Heart right ventricle (tissue), 16 donors: ENCODE measurements at regions not wholly inside any gene's neighbourhood (a gene's known extent, or its start where the extent isn't known, plus 50 kb on each side); places are given as distances from the start of the nearest gene placed in this dataset.

Source experiments
- ATAC-seq, 8 donors: fragments of 200-7000 bp; cut with Tn5 transposase; one replicate each; pipeline ENCODE4 v1.9.1; 2020; ENCODE audit warnings: mild to moderate bottlenecking in 8 of 8, moderate library complexity in 8 of 8, moderate number of reproducible peaks in 1 of 8
- DNase-seq, 2 donors: peaks; one replicate each; pipeline ENCODE4 v3.0.0-alpha.2; 2020
- H3K27ac ChIP-seq, 10 donors: fragments of 200-600 bp; sonication (generic) in 2 of 10; one replicate each; pipeline versions ENCODE4 v1.5.0 to v1.8.0; 2020 to 2022; ENCODE audit warnings: mild to moderate bottlenecking in 3 of 10
- H3K27me3 ChIP-seq, 7 donors: fragments of 200-600 bp; one replicate each; pipeline ENCODE4 v1.8.0; 2021 to 2022; ENCODE audit warnings: mild to moderate bottlenecking in 2 of 7
- H3K36me3 ChIP-seq, 9 donors: fragments of 200-600 bp; sonication (generic) in 1 of 9; one replicate each; pipeline versions ENCODE4 v1.5.0 to v1.8.0; 2020 to 2022; ENCODE audit warnings: mild to moderate bottlenecking in 2 of 9
- H3K4me1 ChIP-seq, 9 donors: fragments of 200-600 bp; sonication (generic) in 1 of 9; one replicate each; pipeline versions ENCODE4 v1.5.0 to v1.8.0; 2020 to 2022; ENCODE audit warnings: mild to moderate bottlenecking in 4 of 9
- H3K4me3 ChIP-seq, 10 donors: fragments of 200-600 bp; sonication (generic) in 2 of 10; one replicate each; pipeline versions ENCODE4 v1.5.0 to v1.8.0; 2020 to 2022; ENCODE audit warnings: mild to moderate bottlenecking in 7 of 10, moderate library complexity in 2 of 10
- H3K9me3 ChIP-seq, 11 donors: fragments of 200-600 bp in 10 of 11; sonication (generic) in 2 of 11; one replicate each; pipeline versions ENCODE4 v1.5.0 to v1.8.0; 2013 to 2022; ENCODE audit warnings: mild to moderate bottlenecking in 2 of 11, control low read depth in 1 of 11, moderate library complexity in 1 of 11
- WGBS, 2 donors: extraction: QIAGEN DNeasy Blood & Tissue Kit; methylation state at CpG; one replicate each; pipeline ENCODE4 v1.1.7; 2013; ENCODE audit warnings: inconsistent platforms in 1 of 2; 5-methylcytosine and 5-hydroxymethylcytosine counted together
- intact Hi-C, 10 donors: fragments of 100-400 bp; cut with DNase I; formaldehyde crosslinking; loops; one replicate each; pipeline versions ENCODE4 v1.11.1 to v1.14.2; 2022
- TF ChIP-seq, protein P1 (sequence below), 9 donors: fragments of 200-600 bp; sonication (generic) in 2 of 9; IDR thresholded peaks; one replicate each; pipeline versions ENCODE4 v1.5.0 to v1.8.0; 2021 to 2022; ENCODE audit warnings: antibody characterized with exemption in 9 of 9, mild to moderate bottlenecking in 5 of 9, moderate library complexity in 1 of 9
- donor health status: Arrhythmogenic right ventricular cardiomyopathy.
- donor health status: ischemic (EF 13 %, LVEDD 7.1; RV severe dilation, severe dysfunction).
- donor health status: healthy with polysubstance abuse.
- donor health status: DM: no; HTN: yes; CAD: no.
- donor health status: DM: no; HTN: no; CAD: no.
- donor health status: ischemic (EF 25% LVEDD 6.9; RV normal size, moderate dysfunction).
- donor health status: ischemic (EF 25% LVEDD 5.7; RV mildly dilated, moderate dysfunction).
- donor health status: healthy.
- donor health status: DM: yes; HTN: yes; CAD: no.
- donor health status: Ischemic cardiomyopathy.
- donor health status: ischemic (EF 35%, LVEDD 5.7; RV mildly dilated, moderate dysfunction).
- donor health status: nonischemic (EF 11% LVEDD 7.7; RV severe dilation, severe dysfunction).
- donor health status: DM: yes; HTN: yes; CAD: no.
- donor health status: PGD.
- donor health status: ischemic (EF 29% LVEDD 5.4; RV normal size, mild dysfunction).
- donor health status: nonischemic (EF 23%, LVEDD 6.1; RV moderate dilation, normal function).

DNA sequence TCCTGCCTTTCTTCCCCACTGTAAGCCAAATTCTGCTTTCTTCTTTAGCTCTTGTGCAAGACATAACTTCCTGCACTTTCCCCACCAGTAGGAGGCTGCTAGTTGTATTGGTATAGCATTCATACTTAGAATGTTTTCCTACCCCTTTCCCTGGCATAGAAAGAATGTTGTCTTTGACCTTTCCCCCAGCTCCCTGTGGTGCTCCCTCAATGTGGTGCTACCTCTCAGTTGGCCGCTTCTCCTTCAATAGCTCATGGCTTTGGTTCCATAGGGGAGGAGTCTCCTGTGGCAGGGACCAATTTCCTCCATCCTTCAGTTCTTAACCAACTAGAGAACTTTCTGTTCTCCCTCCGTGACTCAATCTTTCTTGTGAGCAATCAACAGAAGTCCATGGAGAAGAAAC lies 67.5 kb upstream of the AKAP13 start:
- peaks cover 0 to 12% (median 0%) of the 10 kb centered on the region in 11 donors for H3K9me3 ChIP-seq
- no peak for DNase-seq
- H3K27me3 ChIP-seq, result no peaks in the 10 kb centered on the region
- H3K4me3 ChIP-seq, result no peak overlapping the region
- H3K36me3 ChIP-seq, result no peaks in the 10 kb centered on the region
- intact Hi-C loops, result no loop called here
- TF ChIP-seq, protein P1, sequence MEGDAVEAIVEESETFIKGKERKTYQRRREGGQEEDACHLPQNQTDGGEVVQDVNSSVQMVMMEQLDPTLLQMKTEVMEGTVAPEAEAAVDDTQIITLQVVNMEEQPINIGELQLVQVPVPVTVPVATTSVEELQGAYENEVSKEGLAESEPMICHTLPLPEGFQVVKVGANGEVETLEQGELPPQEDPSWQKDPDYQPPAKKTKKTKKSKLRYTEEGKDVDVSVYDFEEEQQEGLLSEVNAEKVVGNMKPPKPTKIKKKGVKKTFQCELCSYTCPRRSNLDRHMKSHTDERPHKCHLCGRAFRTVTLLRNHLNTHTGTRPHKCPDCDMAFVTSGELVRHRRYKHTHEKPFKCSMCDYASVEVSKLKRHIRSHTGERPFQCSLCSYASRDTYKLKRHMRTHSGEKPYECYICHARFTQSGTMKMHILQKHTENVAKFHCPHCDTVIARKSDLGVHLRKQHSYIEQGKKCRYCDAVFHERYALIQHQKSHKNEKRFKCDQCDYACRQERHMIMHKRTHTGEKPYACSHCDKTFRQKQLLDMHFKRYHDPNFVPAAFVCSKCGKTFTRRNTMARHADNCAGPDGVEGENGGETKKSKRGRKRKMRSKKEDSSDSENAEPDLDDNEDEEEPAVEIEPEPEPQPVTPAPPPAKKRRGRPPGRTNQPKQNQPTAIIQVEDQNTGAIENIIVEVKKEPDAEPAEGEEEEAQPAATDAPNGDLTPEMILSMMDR (IDR thresholded peaks at IDR 0.05), result no peak
- peak overlapping the region in 1 of 10 donors; percentile 29 for H3K27ac ChIP-seq
- ATAC-seq, result peak in 2 of 8 donors; percentile 35 to 50
- peaks cover 0 to 9% (median 0%) of the 10 kb centered on the region in 9 donors for H3K4me1 ChIP-seq
- WGBS, 2 donors, result 87 to 90% methylated on average over 2 of the region's 2 CpGs

DNA sequence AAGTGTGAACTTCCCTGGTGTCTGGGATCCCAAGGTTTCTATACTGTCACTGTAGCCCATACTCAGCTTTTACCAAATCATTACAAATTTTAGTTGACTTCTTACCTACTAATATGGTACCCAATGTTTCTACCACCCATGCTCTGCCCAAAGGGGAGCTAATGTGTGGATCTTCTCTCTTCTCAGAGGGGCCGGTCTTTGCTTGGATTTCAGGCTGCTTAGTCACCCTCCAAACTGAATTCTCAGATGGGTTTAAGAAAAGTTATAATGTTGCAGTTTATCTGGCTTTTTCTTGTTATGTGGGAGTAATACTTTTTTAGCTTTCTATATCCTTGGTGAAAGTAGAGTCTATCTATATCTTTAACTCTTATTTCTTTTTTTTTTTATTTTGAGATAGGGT lies 67.1 kb upstream of the AKAP13 start:
- ATAC-seq (no peak), DNase-seq (no peak)
- peaks cover 0 to 12% (median 0%) of the 10 kb centered on the region in 11 donors for H3K9me3 ChIP-seq
- H3K27me3 ChIP-seq, result no peaks in the 10 kb centered on the region
- TF ChIP-seq, protein P1 (IDR thresholded peaks at IDR 0.05), result no peak
- intact Hi-C loops, result no loop called here
- no peak overlapping the region for H3K27ac ChIP-seq
- H3K4me1 ChIP-seq, result peaks cover 0 to 14% (median 0%) of the 10 kb centered on the region in 9 donors
- no peak overlapping the region for H3K4me3 ChIP-seq
- 98 to 100% methylated on average over 1 of the region's 1 CpG for WGBS, 2 donors
- H3K36me3 ChIP-seq, result no peaks in the 10 kb centered on the region

DNA sequence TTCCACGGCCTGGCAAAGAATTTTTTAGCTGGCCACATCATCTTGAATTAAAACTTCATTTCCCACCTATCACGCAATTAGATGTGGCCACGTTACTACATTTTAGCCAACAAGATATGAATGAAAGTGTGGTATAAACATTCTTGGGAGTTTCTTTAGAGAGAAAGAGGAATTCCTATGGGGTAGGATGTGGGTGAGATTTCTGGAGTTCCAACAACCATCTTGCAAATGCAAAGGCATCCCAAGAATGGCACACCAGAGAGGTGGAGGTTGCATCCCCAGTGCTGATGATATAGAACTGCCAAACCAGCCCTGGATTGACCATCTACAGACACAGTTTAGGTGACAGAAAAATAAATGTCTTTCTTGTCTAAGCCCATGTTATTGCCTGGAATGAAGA lies 66.3 kb upstream of the AKAP13 start:
- Histone ChIP-seq H3K36me3 (no peaks in the 10 kb centered on the region), H3K9me3 (peaks cover 0 to 12% (median 0%) of the 10 kb centered on the region in 11 donors), H3K27ac (no peak overlapping the region), H3K27me3 (no peaks in the 10 kb centered on the region), H3K4me1 (peaks cover 0 to 22% (median 0%) of the 10 kb centered on the region in 9 donors), H3K4me3 (no peak overlapping the region)
- no peak for ATAC-seq
- TF ChIP-seq, protein P1 (IDR thresholded peaks at IDR 0.05), result no peak
- no peak for DNase-seq
- WGBS, 2 donors, result 98 to 99% methylated on average over 3 of the region's 3 CpGs
- intact Hi-C loops, result no loop called here

DNA sequence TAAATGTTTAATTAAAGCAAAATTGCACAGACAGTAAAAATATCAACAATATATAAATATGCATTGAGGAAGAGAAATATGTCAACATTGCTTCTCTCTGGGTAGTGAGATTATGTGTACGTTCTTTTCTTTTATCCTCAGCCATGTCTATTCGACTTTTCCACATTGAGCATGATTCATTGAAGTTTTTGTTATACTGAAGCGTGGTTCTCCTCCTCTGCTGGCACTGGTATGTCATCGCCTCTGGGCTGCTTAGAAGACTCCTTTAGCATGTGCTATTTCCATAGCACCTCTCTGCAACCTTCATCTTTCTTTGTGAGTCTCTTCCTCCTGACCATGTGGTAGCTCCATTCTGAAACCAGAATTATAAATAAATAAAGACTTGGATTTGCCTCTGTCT lies 65.8 kb upstream of the AKAP13 start:
- no peak overlapping the region for H3K4me3 ChIP-seq
- WGBS, 2 donors, result 93 to 96% methylated on average over 4 of the region's 4 CpGs
- H3K4me1 ChIP-seq, result peaks cover 0 to 22% (median 0%) of the 10 kb centered on the region in 9 donors
- DNase-seq (no peak), ATAC-seq (no peak)
- no peak overlapping the region for H3K27ac ChIP-seq
- no peaks in the 10 kb centered on the region for H3K36me3 ChIP-seq
- TF ChIP-seq, protein P1 (IDR thresholded peaks at IDR 0.05), result no peak
- no peaks in the 10 kb centered on the region for H3K27me3 ChIP-seq
- intact Hi-C loops, result no loop called here
- H3K9me3 ChIP-seq, result peaks cover 0 to 12% (median 0%) of the 10 kb centered on the region in 11 donors
